Breast epithelium (tissue), 3 donors: ENCODE measurements at regions not wholly inside any gene's neighbourhood (a gene's known extent, or its start where the extent isn't known, plus 50 kb on each side); places are given as distances from the start of the nearest gene placed in this dataset.

Experiments used
- CTCF ChIP-seq, 3 donors: fragments of 450-650 bp; IDR thresholded peaks; one replicate each; pipeline ENCODE4 v1.5.1; 2016 to 2017; ENCODE audit warnings: antibody characterized with exemption in 3 of 3, mild to moderate bottlenecking in 3 of 3, moderate library complexity in 3 of 3
- POLR2A ChIP-seq: fragments of 450-650 bp; IDR thresholded peaks from one replicate; pipeline ENCODE4 v1.6.1; 2016; ENCODE audit warnings: antibody characterized with exemption, mild to moderate bottlenecking, moderate library complexity
- POLR2AphosphoS5 ChIP-seq, 3 donors: sonication (generic); formaldehyde crosslinking; IDR thresholded peaks; one replicate each; pipeline ENCODE4 v1.6.1; 2017; ENCODE audit warnings: antibody characterized with exemption in 3 of 3

GRCh38 chr10:44558521-44558920, 173.6 kb upstream of the CXCL12 start:
- TF ChIP-seq CTCF (IDR thresholded peaks at IDR 0.05) (no peak), POLR2A (no peak), POLR2AphosphoS5 (IDR thresholded peaks at IDR 0.05) (no peak)
